Chondrocyte (in vitro differentiated cells): ENCODE measurements at regions not wholly inside any gene's neighbourhood (a gene's known extent, or its start where the extent isn't known, plus 50 kb on each side); places are given as distances from the start of the nearest gene placed in this dataset.
A peak's percentile ranks its signal among the peaks of the same experiment; 100 is the strongest.

Experiments
- DNase-seq: peaks from one replicate; pipeline ENCODE4 v3.0.0; 2021; ENCODE audit warnings: mixed read lengths, low spot score
- H3K27ac Mint-ChIP-seq: one replicate; pipeline ENCODE4 v1.8.0; 2021; ENCODE audit warnings: mild to moderate bottlenecking, moderate library complexity, mixed read lengths; ENCODE audit not compliant: unreplicated experiment
- H3K27me3 Mint-ChIP-seq: 2 replicates; pipeline ENCODE4 v1.8.0; 2021; ENCODE audit warnings: low read depth, mixed read lengths
- H3K36me3 Mint-ChIP-seq: 2 replicates; pipeline ENCODE4 v1.8.0; 2021; ENCODE audit warnings: low read depth, mixed read lengths
- H3K4me1 Mint-ChIP-seq: 2 replicates; pipeline ENCODE4 v1.8.0; 2021; ENCODE audit warnings: low read depth, mild to moderate bottlenecking, mixed read lengths
- H3K4me3 Mint-ChIP-seq: one replicate; pipeline ENCODE4 v1.8.0; 2021; ENCODE audit warnings: mild to moderate bottlenecking, moderate library complexity, mixed read lengths; ENCODE audit not compliant: unreplicated experiment
- H3K9me3 Mint-ChIP-seq: 2 replicates; pipeline ENCODE4 v1.8.0; 2021; ENCODE audit warnings: low read depth, mixed read lengths
- CTCF ChIP-seq: fragments of 200-600 bp; sonication (generic); IDR thresholded peaks from 2 replicates; pipeline ENCODE4 v1.5.0; 2021; ENCODE audit warnings: antibody characterized with exemption, mild to moderate bottlenecking, moderate library complexity

GRCh38 chr5:114056185-114056538, 305.7 kb upstream of the KCNN2 start:
- Mint-ChIP-seq H3K36me3 (no peaks in the 10 kb centered on the region), H3K4me3 (peak overlapping the region; percentile 53), H3K4me1 (peaks cover 15% of the 10 kb centered on the region), H3K27me3 (peaks cover 49% of the 10 kb centered on the region), H3K27ac (no peak overlapping the region), H3K9me3 (no peaks in the 10 kb centered on the region)
- TF ChIP-seq CTCF, result no peak
- no peak for DNase-seq

GRCh38 chr5:114060866-114061265, 301.0 kb upstream of the KCNN2 start:
- DNase-seq, result no peak
- no peak overlapping the region for H3K4me3 Mint-ChIP-seq
- no peaks in the 10 kb centered on the region for H3K36me3 Mint-ChIP-seq
- TF ChIP-seq CTCF, result no peak
- H3K4me1 Mint-ChIP-seq, result peaks cover 6% of the 10 kb centered on the region
- peaks cover 41% of the 10 kb centered on the region for H3K27me3 Mint-ChIP-seq
- no peaks in the 10 kb centered on the region for H3K9me3 Mint-ChIP-seq
- no peak overlapping the region for H3K27ac Mint-ChIP-seq

- H3K27ac Mint-ChIP-seq, result no peak overlapping the region
- peaks cover 24% of the 10 kb centered on the region for H3K27me3 Mint-ChIP-seq
- no peaks in the 10 kb centered on the region for H3K4me1 Mint-ChIP-seq
- no peaks in the 10 kb centered on the region for H3K36me3 Mint-ChIP-seq
- DNase-seq, result no peak
- no peak overlapping the region for H3K4me3 Mint-ChIP-seq
- TF ChIP-seq CTCF, result peak; percentile 49
- no peaks in the 10 kb centered on the region for H3K9me3 Mint-ChIP-seq
Measured at GRCh38 chr5:114062932-114063867, 298.7 kb upstream of the KCNN2 start.

- no peak for TF ChIP-seq CTCF
- H3K4me1 Mint-ChIP-seq, result no peaks in the 10 kb centered on the region
- H3K4me3 Mint-ChIP-seq, result no peak overlapping the region
- no peaks in the 10 kb centered on the region for H3K36me3 Mint-ChIP-seq
- DNase-seq, result no peak
- no peaks in the 10 kb centered on the region for H3K9me3 Mint-ChIP-seq
- H3K27me3 Mint-ChIP-seq, result peaks cover 15% of the 10 kb centered on the region
- H3K27ac Mint-ChIP-seq, result no peak overlapping the region
Measured at GRCh38 chr5:114065912-114066311, 296.0 kb upstream of the KCNN2 start.

GRCh38 chr5:114070093-114070722, 291.7 kb upstream of the KCNN2 start:
- peaks cover 17% of the 10 kb centered on the region for H3K27me3 Mint-ChIP-seq
- no peaks in the 10 kb centered on the region for H3K4me1 Mint-ChIP-seq
- no peak overlapping the region for H3K27ac Mint-ChIP-seq
- no peak for TF ChIP-seq CTCF
- no peaks in the 10 kb centered on the region for H3K9me3 Mint-ChIP-seq
- no peak for DNase-seq
- no peak overlapping the region for H3K4me3 Mint-ChIP-seq
- H3K36me3 Mint-ChIP-seq, result no peaks in the 10 kb centered on the region
